K562 (cell line): ENCODE measurements at regions not wholly inside any gene's neighbourhood (a gene's known extent, or its start where the extent isn't known, plus 50 kb on each side); places are given as distances from the start of the nearest gene placed in this dataset.

Experiments
- ATAC-seq: fragments of 200-7000 bp; cut with Tn5 transposase; 3 replicates; pipeline ENCODE4 v1.9.1; 2020; ENCODE audit warnings: moderate library complexity
- BruUV-seq: library from RNA; stranded (reverse); fragments of 400-500 nt; replicated peaks from 2 replicates; lab custom pipeline; 2021; lab: Mats Ljungman, UMichigan
- CTCF ChIA-PET: fragments of 300-600 bp; formaldehyde crosslinking; extraction: SDS; loops from one replicate; lab custom pipeline; 2021; ENCODE audit warnings: low intra/inter-chr PET ratio; lab: Yijun Ruan, JAX
- POLR2A ChIA-PET: fragments of 300-600, 350-650 bp; sonication (Branson Sonifier 250); formaldehyde crosslinking; extraction: SDS; loops from one replicate; lab custom pipeline; 2021; ENCODE audit warnings: antibody characterized with exemption, inconsistent platforms; lab: Yijun Ruan, JAX
- DNase-seq, 4 experiments: peaks; one replicate each; pipeline versions ENCODE4 v3.0.0 to v3.0.0-alpha.2; 2011 to 2018; ENCODE audit warnings: low spot score in 3 of 4, mixed read lengths in 3 of 4; ENCODE audit errors: extremely low read depth in 1 of 4
- FAIRE-seq: peaks from 2 replicates; lab custom pipeline; 2011; peaks lifted over from hg19 to GRCh38; lab: Jason Lieb, UNC
- H2AFZ ChIP-seq: 2 replicates; pipeline ENCODE4 v1.6.0; 2011; ENCODE audit warnings: low read depth, low read length, control low read depth, inconsistent platforms
- H3K27ac ChIP-seq: fragments of 200-600 bp; 3 replicates; pipeline ENCODE4 v1.8.0; 2011; ENCODE audit warnings: low read depth, mild to moderate bottlenecking, control low read depth, inconsistent platforms, low read length, moderate library complexity, mixed read lengths; ENCODE audit errors: extremely low read depth
- H3K27me3 ChIP-seq, 2 experiments: fragments of 300-600 bp in 1 of 2; 2 replicates in 1 of 2; 3 replicates in 1 of 2; pipeline versions ENCODE4 v1.6.0 to v1.8.0; 2011; ENCODE audit warnings: inconsistent platforms in 2 of 2, low read length in 2 of 2, mild to moderate bottlenecking in 1 of 2, mixed read lengths in 1 of 2, moderate library complexity in 1 of 2; ENCODE audit not compliant: control insufficient read depth in 2 of 2, insufficient read depth in 2 of 2
- H3K36me3 ChIP-seq: fragments of 300-600 bp; 3 replicates; pipeline ENCODE4 v1.8.0; 2011; ENCODE audit warnings: mild to moderate bottlenecking, low read length, inconsistent platforms; ENCODE audit not compliant: control insufficient read depth, insufficient read depth
- H3K4me1 ChIP-seq, 2 experiments: fragments of 200-600 bp in 1 of 2; replicated peaks in 1 of 2; 2 replicates in 1 of 2; 3 replicates in 1 of 2; pipeline versions ENCODE4 v1.5.1 to v1.8.0; 2011; ENCODE audit warnings: inconsistent platforms in 2 of 2, low read length in 2 of 2, mild to moderate bottlenecking in 1 of 2, mixed read lengths in 1 of 2, moderate library complexity in 1 of 2; ENCODE audit not compliant: control insufficient read depth in 2 of 2, insufficient read depth in 2 of 2
- H3K4me2 ChIP-seq: 2 replicates; pipeline ENCODE4 v1.6.1; 2011; ENCODE audit warnings: low read length, control low read depth, inconsistent platforms, mixed read lengths; ENCODE audit not compliant: insufficient read depth
- H3K4me3 ChIP-seq: fragments of 200-600 bp; sonication (generic), shearing (Covaris generic); 2 replicates; pipeline ENCODE4 v1.5.1; 2016; ENCODE audit warnings: control low read depth, inconsistent platforms
- H3K79me2 ChIP-seq: fragments of 200-600 bp; 3 replicates; pipeline ENCODE4 v1.8.0; 2011; ENCODE audit warnings: low read length, inconsistent platforms; ENCODE audit not compliant: control insufficient read depth, insufficient read depth
- H3K9ac ChIP-seq, 2 experiments: 2 replicates each; pipeline versions ENCODE4 v1.6.0 to v1.6.1; 2011; ENCODE audit warnings: low read depth in 2 of 2, low read length in 2 of 2, control low read depth in 1 of 2, inconsistent platforms in 1 of 2, mild to moderate bottlenecking in 1 of 2, mixed read lengths in 1 of 2; ENCODE audit not compliant: insufficient read depth in 1 of 2
- H3K9me1 ChIP-seq: one replicate; pipeline ENCODE4 v1.6.0; 2011; ENCODE audit warnings: inconsistent platforms, mild to moderate bottlenecking, low read length, moderate library complexity; ENCODE audit not compliant: control insufficient read depth, insufficient read depth
- H3K9me3 ChIP-seq: replicated peaks from 2 replicates; pipeline ENCODE4 v1.5.1; 2011; ENCODE audit warnings: low read depth, low read length, inconsistent platforms; ENCODE audit not compliant: control insufficient read depth, insufficient read depth
- H4K20me1 ChIP-seq: replicated peaks from 2 replicates; pipeline ENCODE4 v1.6.1; 2011; ENCODE audit warnings: low read length, inconsistent platforms, mixed read lengths; ENCODE audit not compliant: control insufficient read depth, insufficient read depth
- GTF2B ChIP-seq: IDR thresholded peaks from 2 replicates; pipeline ENCODE4 v1.6.1; 2011; ENCODE audit not compliant: insufficient read length; ENCODE audit errors: extremely low read depth
- IFI16 ChIP-seq: fragments of 250-450 bp; sonication (Bioruptor Pico); IDR thresholded peaks from 2 replicates; pipeline ENCODE4 v2.1.2; 2022; ENCODE audit warnings: mild to moderate bottlenecking, inconsistent platforms
- MAX ChIP-seq: sonication (generic); formaldehyde crosslinking; IDR thresholded peaks from 2 replicates; pipeline ENCODE4 v1.9.0; 2022; ENCODE audit warnings: mild to moderate bottlenecking, missing genetic modification reagents
- MCM2 ChIP-seq: fragments of 450-650 bp; IDR thresholded peaks from 2 replicates; pipeline ENCODE4 v1.6.1; 2017; ENCODE audit warnings: low read depth, mild to moderate bottlenecking
- NFYB ChIP-seq: IDR thresholded peaks from 2 replicates; pipeline ENCODE4 v1.6.1; 2011; ENCODE audit warnings: mild to moderate bottlenecking, moderate library complexity; ENCODE audit not compliant: insufficient read length; ENCODE audit errors: extremely low read depth
- PHF20 ChIP-seq: fragments of 450-650 bp; IDR thresholded peaks from 2 replicates; pipeline ENCODE4 v1.6.1; 2018; ENCODE audit not compliant: partially characterized antibody
- RBBP5 ChIP-seq: fragments of 200-600 bp; sonication (generic); IDR thresholded peaks from 2 replicates; pipeline ENCODE4 v1.6.1; 2012; ENCODE audit warnings: borderline replicate concordance, mild to moderate bottlenecking, low read length, control low read depth, inconsistent platforms; ENCODE audit not compliant: insufficient read depth, poor library complexity, severe bottlenecking
- SIN3A ChIP-seq, 2 experiments: fragments of 150-350 bp in 1 of 2; IDR thresholded peaks; 2 replicates each; pipeline ENCODE4 v1.6.1; 2011 to 2016; ENCODE audit warnings: borderline replicate concordance in 2 of 2, low read depth in 2 of 2, low read length in 2 of 2, mild to moderate bottlenecking in 2 of 2, moderate library complexity in 2 of 2; ENCODE audit not compliant: control insufficient read depth in 1 of 2
- WHSC1 ChIP-seq: IDR thresholded peaks from one replicate; pipeline ENCODE4 v1.6.1; 2012; ENCODE audit warnings: low read length, control low read depth, inconsistent platforms
- ZBTB7A ChIP-seq: IDR thresholded peaks from 2 replicates; pipeline ENCODE4 v1.6.1; 2011; ENCODE audit warnings: low read depth, mild to moderate bottlenecking, low read length, moderate library complexity, borderline replicate concordance; ENCODE audit not compliant: control insufficient read depth
- ZFP30 ChIP-seq: fragments of 250-450 bp; sonication (Bioruptor Pico); IDR thresholded peaks from 2 replicates; pipeline ENCODE4 v1.8.0; 2022; ENCODE audit warnings: moderate library complexity, mild to moderate bottlenecking, inconsistent platforms, borderline replicate concordance
- ZNF124 ChIP-seq: sonication (generic); formaldehyde crosslinking; IDR thresholded peaks from 2 replicates; pipeline ENCODE4 v1.8.1; 2022; ENCODE audit warnings: missing genetic modification reagents
- ZNF133 ChIP-seq: fragments of 250-450 bp; sonication (Bioruptor Pico); IDR thresholded peaks from 2 replicates; pipeline ENCODE4 v1.4.0; 2020; ENCODE audit warnings: mild to moderate bottlenecking
- ZNF23 ChIP-seq: fragments of 250-450 bp; sonication (Bioruptor Pico); IDR thresholded peaks from 2 replicates; pipeline ENCODE4 v1.4.0; 2020; ENCODE audit warnings: mild to moderate bottlenecking
- ZNF274 ChIP-seq: IDR thresholded peaks from 2 replicates; pipeline ENCODE4 v1.6.1; 2011; ENCODE audit warnings: low read depth, mild to moderate bottlenecking, low read length, moderate library complexity, borderline replicate concordance
- ZNF740 ChIP-seq, 3 experiments: fragments of 200-800 bp in 1 of 3; sonication (Bioruptor generic) in 1 of 3; sonication (generic) in 1 of 3; formaldehyde crosslinking in 1 of 3; IDR thresholded peaks; 2 replicates each; pipeline versions ENCODE4 v1.6.1 to v1.8.0; 2016 to 2022; ENCODE audit warnings: mild to moderate bottlenecking in 2 of 3, missing compliant biosample characterization in 2 of 3, missing genetic modification characterization in 2 of 3, missing genetic modification reagents in 1 of 3
- in situ Hi-C: fragments of 300-500 bp; cut with MboI; formaldehyde crosslinking; loops from 4 replicates; pipeline ENCODE4 v1.15.0; 2018; ENCODE audit warnings: inconsistent platforms, mixed read lengths
- intact Hi-C: fragments of 100-400 bp; cut with micrococcal nuclease; formaldehyde crosslinking; loops from 2 replicates; pipeline ENCODE4 v1.14.2; 2022

GRCh38 chr1:82045221-82045620, 244.5 kb downstream of the ADGRL2 start:
- H3K27me3 ChIP-seq: no peaks in the 10 kb centered on the region
- no peak overlapping the region for H3K27ac ChIP-seq
- H3K9me3 ChIP-seq: no peaks in the 10 kb centered on the region; the same call in 1 of the 2 replicates
- H3K4me1 ChIP-seq: no peaks in the 10 kb centered on the region
- intact Hi-C loops: no loop called here
- BruUV-seq: no TSS peak
- POLR2A ChIA-PET: no interaction called here
- no peaks in the 10 kb centered on the region for H4K20me1 ChIP-seq
- H3K36me3 ChIP-seq: no peaks in the 10 kb centered on the region
- in situ Hi-C loops: no loop called here
- no peak overlapping the region for H3K4me3 ChIP-seq
- no peak overlapping the region for H3K4me2 ChIP-seq
- ATAC-seq: no peak
- H3K9me1 ChIP-seq: no peaks in the 10 kb centered on the region
- no peak overlapping the region for H2AFZ ChIP-seq
- DNase-seq: no peak
- no peak for FAIRE-seq
- CTCF ChIA-PET: no interaction called here
- TF ChIP-seq ZFP30 (CRISPR knock-in tag) (no peak), ZNF23 (CRISPR knock-in tag) (no peak), NFYB (no peak), RBBP5 (no peak), MAX (CRISPR knock-in tag) (no peak), WHSC1 (no peak), PHF20 (no peak), ZBTB7A (no peak), GTF2B (no peak), MCM2 (no peak), IFI16 (no peak), ZNF133 (no peak), ZNF274 (no peak), SIN3A (IDR thresholded peaks at IDR 0.05; ENCODE audit: borderline replicate concordance in 2 of 2, control insufficient read depth in 1 of 2, low read depth in 2 of 2, low read length in 2 of 2) (no peak), ZNF740 (CRISPR knock-in tag; IDR thresholded peaks at IDR 0.05) (no peak), ZNF740 (tag; IDR thresholded peaks at IDR 0.05) (no peak), ZNF124 (CRISPR knock-in tag) (no peak)
- H3K9ac ChIP-seq: no peak overlapping the region
- H3K79me2 ChIP-seq: no peaks in the 10 kb centered on the region
